HFFc6 (cell line): ENCODE measurements at regions not wholly inside any gene's neighbourhood (a gene's known extent, or its start where the extent isn't known, plus 50 kb on each side); places are given as distances from the start of the nearest gene placed in this dataset.

Source experiments
- DNase-seq: peaks from one replicate; pipeline ENCODE4 v3.0.0-alpha.2; 2018
- H3K27ac Mint-ChIP-seq: 2 replicates; pipeline ENCODE4 v1.8.0; 2020; ENCODE audit warnings: mild to moderate bottlenecking, mixed read lengths
- H3K27me3 Mint-ChIP-seq: 2 replicates; pipeline ENCODE4 v1.8.0; 2021; ENCODE audit warnings: mild to moderate bottlenecking, moderate library complexity, mixed read lengths; ENCODE audit not compliant: insufficient read depth
- H3K36me3 Mint-ChIP-seq: 2 replicates; pipeline ENCODE4 v1.8.0; 2021; ENCODE audit warnings: low read depth, mixed read lengths
- H3K4me1 Mint-ChIP-seq: 2 replicates; pipeline ENCODE4 v1.8.0; 2020; ENCODE audit warnings: low read depth, mixed read lengths
- H3K4me3 Mint-ChIP-seq: 2 replicates; pipeline ENCODE4 v1.8.0; 2020; ENCODE audit warnings: mild to moderate bottlenecking, moderate library complexity, mixed read lengths
- H3K9me3 Mint-ChIP-seq: 2 replicates; pipeline ENCODE4 v1.8.0; 2020; ENCODE audit warnings: mild to moderate bottlenecking, mixed read lengths
- CTCF ChIP-seq: fragments of 200-600 bp; sonication (generic); IDR thresholded peaks from 2 replicates; pipeline ENCODE4 v1.5.0; 2021; ENCODE audit warnings: antibody characterized with exemption, mild to moderate bottlenecking

- DNase-seq, result no peak
- peaks cover 9% of the 10 kb centered on the region; the same call in 1 of the 2 replicates for H3K36me3 Mint-ChIP-seq
- no peak overlapping the region for H3K4me3 Mint-ChIP-seq
- H3K27ac Mint-ChIP-seq, result no peak overlapping the region
- no peak for TF ChIP-seq CTCF
- H3K4me1 Mint-ChIP-seq, result no peaks in the 10 kb centered on the region
- peaks cover 42% of the 10 kb centered on the region for H3K9me3 Mint-ChIP-seq
- peaks cover 3% of the 10 kb centered on the region; the same call in 1 of the 2 replicates for H3K27me3 Mint-ChIP-seq
These were observed 67.9 kb downstream of the TTLL2 start for GRCh38 chr6:167392631-167393316.

- peaks cover 46% of the 10 kb centered on the region for H3K9me3 Mint-ChIP-seq
- TF ChIP-seq CTCF, result no peak
- no peak overlapping the region for H3K4me3 Mint-ChIP-seq
- peaks cover 9% of the 10 kb centered on the region; the same call in 1 of the 2 replicates for H3K36me3 Mint-ChIP-seq
- H3K27ac Mint-ChIP-seq, result no peak overlapping the region
- DNase-seq, result no peak
- H3K27me3 Mint-ChIP-seq, result peaks cover 3% of the 10 kb centered on the region; the same call in 1 of the 2 replicates
- H3K4me1 Mint-ChIP-seq, result no peaks in the 10 kb centered on the region
These were observed 68.8 kb downstream of the TTLL2 start for GRCh38 chr6:167393731-167394130.

- peaks cover 3% of the 10 kb centered on the region; the same call in 1 of the 2 replicates for H3K27me3 Mint-ChIP-seq
- no peak overlapping the region for H3K4me3 Mint-ChIP-seq
- peaks cover 47% of the 10 kb centered on the region for H3K9me3 Mint-ChIP-seq
- TF ChIP-seq CTCF, result no peak
- no peaks in the 10 kb centered on the region for H3K4me1 Mint-ChIP-seq
- H3K36me3 Mint-ChIP-seq, result peaks cover 9% of the 10 kb centered on the region; the same call in 1 of the 2 replicates
- no peak overlapping the region for H3K27ac Mint-ChIP-seq
- DNase-seq, result no peak
These were observed 69.5 kb downstream of the TTLL2 start for GRCh38 chr6:167394339-167394738.

GRCh38 chr6:167394820-167395219 is 69.9 kb downstream of the TTLL2 start:
- Mint-ChIP-seq H3K4me3 (no peak overlapping the region), H3K4me1 (no peaks in the 10 kb centered on the region), H3K36me3 (peaks cover 12% of the 10 kb centered on the region), H3K27ac (no peak overlapping the region), H3K9me3 (peaks cover 52% of the 10 kb centered on the region), H3K27me3 (peaks cover 3% of the 10 kb centered on the region; the same call in 1 of the 2 replicates)
- no peak for DNase-seq
- TF ChIP-seq CTCF, result no peak

- no peak for TF ChIP-seq CTCF
- Mint-ChIP-seq H3K4me3 (no peak overlapping the region), H3K4me1 (no peaks in the 10 kb centered on the region), H3K9me3 (peaks cover 63% of the 10 kb centered on the region), H3K27me3 (peaks cover 3% of the 10 kb centered on the region; the same call in 1 of the 2 replicates), H3K36me3 (peaks cover 15% of the 10 kb centered on the region), H3K27ac (no peak overlapping the region)
- no peak for DNase-seq
These were observed 71.3 kb downstream of the TTLL2 start for GRCh38 chr6:167396068-167396658.
